PC-9 (cell line): ENCODE measurements at regions not wholly inside any gene's neighbourhood (a gene's known extent, or its start where the extent isn't known, plus 50 kb on each side); places are given as distances from the start of the nearest gene placed in this dataset.

ENCODE experiments used
- BruUV-seq: library from RNA; stranded (reverse); fragments of 400-500 nt; replicated peaks from 2 replicates; lab custom pipeline; 2021; lab: Mats Ljungman, UMichigan
- CTCF ChIA-PET: fragments of 300-600 bp; sonication (Branson Sonifier 250); formaldehyde crosslinking; loops from one replicate; lab custom pipeline; 2022; ENCODE audit warnings: antibody characterized with exemption; lab: Charles Lee
- POLR2A ChIA-PET: fragments of 300-600 bp; sonication (Branson Sonifier 250); formaldehyde crosslinking; loops from one replicate; lab custom pipeline; 2022; ENCODE audit warnings: antibody characterized with exemption; ENCODE audit not compliant: unreplicated experiment; lab: Charles Lee
- DNase-seq, 2 experiments: peaks; one replicate each; pipeline versions ENCODE4 v3.0.0 to v3.0.0-alpha.2; 2015 to 2022; ENCODE audit warnings: mixed read lengths in 1 of 2
- H2AFZ ChIP-seq: fragments of 200-600 bp; sonication (generic); 2 replicates; pipeline ENCODE4 v1.8.1; 2017; ENCODE audit warnings: antibody characterized with exemption
- H3F3A ChIP-seq: fragments of 200-600 bp; sonication (generic); 2 replicates; pipeline ENCODE4 v1.8.1; 2017; ENCODE audit warnings: antibody characterized with exemption, mild to moderate bottlenecking, low read depth; ENCODE audit not compliant: insufficient read depth
- H3K27ac ChIP-seq: fragments of 200-600 bp; sonication (generic); 2 replicates; pipeline ENCODE4 v1.6.1; 2016; ENCODE audit warnings: mixed run types
- H3K27me3 ChIP-seq: fragments of 200-600 bp; sonication (generic); 2 replicates; pipeline ENCODE4 v1.6.1; 2016; ENCODE audit warnings: low read depth, mixed run types; ENCODE audit not compliant: insufficient read depth
- H3K36me3 ChIP-seq: fragments of 200-600 bp; sonication (generic); 2 replicates; pipeline ENCODE4 v1.6.1; 2016; ENCODE audit warnings: low read depth, mixed run types
- H3K4me1 ChIP-seq: fragments of 200-600 bp; sonication (generic); replicated peaks from 2 replicates; pipeline ENCODE4 v1.6.1; 2016; ENCODE audit warnings: mixed run types; ENCODE audit not compliant: insufficient read depth
- H3K4me2 ChIP-seq: fragments of 200-600 bp; sonication (generic); 2 replicates; pipeline ENCODE4 v1.6.1; 2017; ENCODE audit warnings: mixed run types
- H3K4me3 ChIP-seq: fragments of 200-600 bp; sonication (generic); 2 replicates; pipeline ENCODE4 v1.6.1; 2016; ENCODE audit warnings: mixed run types
- H3K79me2 ChIP-seq: fragments of 200-600 bp; sonication (generic); 2 replicates; pipeline ENCODE4 v1.6.1; 2017; ENCODE audit warnings: low read depth, mixed run types
- H3K9me2 ChIP-seq: fragments of 200-600 bp; sonication (generic); 2 replicates; pipeline ENCODE4 v1.8.1; 2017; ENCODE audit warnings: mild to moderate bottlenecking; ENCODE audit not compliant: insufficient read depth
- H3K9me3 ChIP-seq: fragments of 200-600 bp; sonication (generic); 2 replicates; pipeline ENCODE4 v1.8.1; 2016; ENCODE audit warnings: low read depth; ENCODE audit not compliant: insufficient read depth
- H4K20me1 ChIP-seq: fragments of 200-600 bp; sonication (generic); 2 replicates; pipeline ENCODE4 v1.8.1; 2017; ENCODE audit not compliant: insufficient read depth
- CTCF ChIP-seq: fragments of 200-600 bp; sonication (generic); conservative IDR thresholded peaks from 2 replicates; pipeline ENCODE4 v1.6.1; 2017; ENCODE audit warnings: mixed run types, antibody characterized with exemption, mild to moderate bottlenecking, moderate library complexity
- EZH2 ChIP-seq: fragments of 200-600 bp; sonication (generic); IDR thresholded peaks from 2 replicates; pipeline ENCODE4 v1.8.0; 2017; ENCODE audit warnings: antibody characterized with exemption, low read depth
- intact Hi-C: fragments of 100-400 bp; cut with micrococcal nuclease; formaldehyde crosslinking; loops from one replicate; pipeline ENCODE4 v1.10.0; 2022; ENCODE audit not compliant: unreplicated experiment

DNA sequence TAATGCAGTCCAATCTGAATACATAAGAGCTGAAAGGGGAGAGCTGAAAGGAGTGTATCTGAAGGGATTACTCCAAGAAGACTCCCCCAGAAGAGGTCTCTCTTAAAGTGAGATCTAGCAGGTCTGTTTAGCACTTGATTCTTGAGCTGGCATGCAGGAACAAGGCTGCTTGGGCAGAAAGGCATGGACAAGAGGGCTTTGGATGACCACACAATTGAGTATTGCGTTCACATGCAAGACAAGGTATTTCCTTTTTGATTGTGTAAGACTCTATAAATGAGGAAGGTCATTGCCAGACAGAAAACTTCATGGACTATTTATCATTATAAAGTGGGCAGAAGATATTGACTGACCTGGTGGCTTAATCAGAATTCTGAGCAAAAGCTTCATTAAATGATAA is 145.5 kb upstream of the AFF2 start:
- Histone ChIP-seq H3F3A (no peaks in the 10 kb centered on the region), H3K4me3 (no peak overlapping the region), H3K27me3 (no peaks in the 10 kb centered on the region), H3K9me3 (no peaks in the 10 kb centered on the region), H3K27ac (no peak overlapping the region), H3K4me1 (no peaks in the 10 kb centered on the region), H3K4me2 (no peak overlapping the region), H2AFZ (no peak overlapping the region), H3K36me3 (no peaks in the 10 kb centered on the region), H3K9me2 (no peaks in the 10 kb centered on the region), H3K79me2 (no peaks in the 10 kb centered on the region), H4K20me1 (no peaks in the 10 kb centered on the region)
- POLR2A ChIA-PET: no interaction called here
- no TSS peak for BruUV-seq
- CTCF ChIA-PET: no interaction called here
- TF ChIP-seq CTCF (no peak), EZH2 (no peak)
- DNase-seq: no peak
- intact Hi-C loops: no loop called here

DNA sequence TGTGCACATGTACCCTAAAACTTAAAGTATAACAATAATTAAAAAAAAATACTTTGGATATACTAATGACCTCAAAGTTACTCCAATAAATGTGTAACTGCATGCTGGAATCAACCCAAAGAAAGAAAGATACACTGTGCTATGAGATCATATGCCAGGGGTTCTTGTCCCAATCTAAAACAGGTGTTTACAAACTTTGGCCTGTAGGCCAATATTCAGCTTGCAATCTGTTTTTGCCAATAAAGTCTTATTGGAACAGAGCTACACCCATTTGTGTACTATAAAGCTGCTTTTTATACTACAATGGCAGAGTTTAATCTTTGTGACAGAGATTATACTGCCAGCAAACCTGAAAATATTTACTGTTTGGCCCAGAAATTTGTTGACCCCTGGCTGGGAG is 138.8 kb upstream of the AFF2 start:
- Histone ChIP-seq H3K79me2 (no peaks in the 10 kb centered on the region), H3F3A (no peaks in the 10 kb centered on the region), H3K4me2 (no peak overlapping the region), H3K27ac (no peak overlapping the region), H3K9me3 (no peaks in the 10 kb centered on the region), H2AFZ (no peak overlapping the region), H3K9me2 (no peaks in the 10 kb centered on the region), H3K27me3 (no peaks in the 10 kb centered on the region), H3K36me3 (no peaks in the 10 kb centered on the region), H3K4me1 (no peaks in the 10 kb centered on the region), H3K4me3 (no peak overlapping the region), H4K20me1 (no peaks in the 10 kb centered on the region)
- ChIA-PET POLR2A (no interaction called here), CTCF (no interaction called here)
- TF ChIP-seq CTCF (no peak), EZH2 (no peak)
- DNase-seq: no peak
- intact Hi-C loops: no loop called here
- BruUV-seq: no TSS peak

DNA sequence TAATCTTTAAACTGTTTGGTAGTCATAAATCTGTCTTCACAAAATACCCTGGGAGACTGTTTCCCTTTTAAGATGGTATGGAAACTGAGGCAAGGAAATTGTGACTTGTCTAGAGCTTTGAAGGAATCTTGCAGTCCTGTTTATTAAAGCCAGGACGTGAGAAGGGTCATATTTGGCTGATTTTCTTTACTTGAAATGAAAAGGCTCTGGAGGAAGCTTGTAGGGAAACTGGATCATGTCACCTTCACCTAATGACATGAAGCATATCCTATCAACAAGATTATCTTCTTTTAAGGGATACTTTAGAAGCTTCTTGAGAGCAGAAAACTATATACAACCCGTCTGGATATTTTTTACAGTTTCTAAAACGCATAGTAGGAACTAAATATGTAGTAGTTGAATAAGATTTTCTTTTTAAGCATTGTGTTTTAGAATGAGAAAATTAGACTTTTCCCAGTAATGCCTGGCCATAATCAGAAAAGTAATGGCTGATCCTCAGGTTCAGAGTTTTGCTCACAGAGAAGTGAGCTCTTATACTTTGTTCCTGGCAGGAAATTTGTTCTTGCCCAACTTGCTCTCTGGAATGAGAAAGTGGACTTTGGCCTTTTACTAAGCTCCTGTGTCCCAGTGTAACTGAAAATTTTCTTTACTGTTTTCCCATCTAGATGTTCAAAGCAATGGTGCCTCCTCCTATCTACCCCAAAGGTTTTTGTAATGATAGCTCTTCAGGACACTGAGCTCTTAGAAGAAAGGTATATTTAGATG is 136.8 kb upstream of the AFF2 start:
- no peak overlapping the region for H3K4me3 ChIP-seq
- no peak overlapping the region for H2AFZ ChIP-seq
- H3K9me3 ChIP-seq: no peaks in the 10 kb centered on the region
- H3F3A ChIP-seq: no peaks in the 10 kb centered on the region
- no peak for DNase-seq
- no peaks in the 10 kb centered on the region for H3K4me1 ChIP-seq
- CTCF ChIA-PET: no interaction called here
- no TSS peak for BruUV-seq
- H4K20me1 ChIP-seq: no peaks in the 10 kb centered on the region
- no peak overlapping the region for H3K4me2 ChIP-seq
- H3K9me2 ChIP-seq: no peaks in the 10 kb centered on the region
- no peaks in the 10 kb centered on the region for H3K36me3 ChIP-seq
- no peaks in the 10 kb centered on the region for H3K79me2 ChIP-seq
- POLR2A ChIA-PET: no interaction called here
- intact Hi-C loops: no loop called here
- TF ChIP-seq CTCF: no peak
- no peak for TF ChIP-seq EZH2
- no peak overlapping the region for H3K27ac ChIP-seq
- H3K27me3 ChIP-seq: no peaks in the 10 kb centered on the region
